ENCODE measurements at regions not wholly inside any gene's neighbourhood (a gene's known extent, or its start where the extent isn't known, plus 50 kb on each side); places are given as distances from the start of the nearest gene placed in this dataset.

DNA sequence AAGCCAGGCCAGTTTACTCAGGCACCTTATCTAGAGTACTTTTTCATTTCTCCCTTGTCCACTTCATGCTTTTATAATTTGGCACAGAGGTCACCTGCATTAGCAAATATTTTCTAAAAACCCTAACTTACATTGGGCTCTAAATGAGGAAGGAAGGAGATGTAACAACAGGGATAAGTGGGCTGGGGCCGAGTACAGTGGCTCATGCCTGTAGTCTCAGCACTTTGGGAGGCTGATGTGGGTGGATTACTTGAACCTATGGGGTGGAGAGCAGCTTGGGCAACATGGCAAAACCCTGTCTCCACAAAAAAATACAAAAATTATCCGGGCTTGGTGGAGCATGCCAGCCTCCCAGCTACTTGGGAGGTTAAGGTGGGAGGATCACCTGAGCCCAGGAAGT is 55.9 kb downstream of the TMEM100 start (continued):
- TF ChIP-seq, protein P1, sequence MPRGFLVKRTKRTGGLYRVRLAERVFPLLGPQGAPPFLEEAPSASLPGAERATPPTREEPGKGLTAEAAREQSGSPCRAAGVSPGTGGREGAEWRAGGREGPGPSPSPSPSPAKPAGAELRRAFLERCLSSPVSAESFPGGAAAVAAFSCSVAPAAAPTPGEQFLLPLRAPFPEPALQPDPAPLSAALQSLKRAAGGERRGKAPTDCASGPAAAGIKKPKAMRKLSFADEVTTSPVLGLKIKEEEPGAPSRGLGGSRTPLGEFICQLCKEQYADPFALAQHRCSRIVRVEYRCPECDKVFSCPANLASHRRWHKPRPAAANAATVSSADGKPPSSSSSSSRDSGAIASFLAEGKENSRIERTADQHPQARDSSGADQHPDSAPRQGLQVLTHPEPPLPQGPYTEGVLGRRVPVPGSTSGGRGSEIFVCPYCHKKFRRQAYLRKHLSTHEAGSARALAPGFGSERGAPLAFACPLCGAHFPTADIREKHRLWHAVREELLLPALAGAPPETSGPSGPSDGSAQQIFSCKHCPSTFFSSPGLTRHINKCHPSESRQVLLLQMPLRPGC (tag by site-specific recombination; IDR thresholded peaks at IDR 0.05): no peak
- TF ChIP-seq, protein P2, sequence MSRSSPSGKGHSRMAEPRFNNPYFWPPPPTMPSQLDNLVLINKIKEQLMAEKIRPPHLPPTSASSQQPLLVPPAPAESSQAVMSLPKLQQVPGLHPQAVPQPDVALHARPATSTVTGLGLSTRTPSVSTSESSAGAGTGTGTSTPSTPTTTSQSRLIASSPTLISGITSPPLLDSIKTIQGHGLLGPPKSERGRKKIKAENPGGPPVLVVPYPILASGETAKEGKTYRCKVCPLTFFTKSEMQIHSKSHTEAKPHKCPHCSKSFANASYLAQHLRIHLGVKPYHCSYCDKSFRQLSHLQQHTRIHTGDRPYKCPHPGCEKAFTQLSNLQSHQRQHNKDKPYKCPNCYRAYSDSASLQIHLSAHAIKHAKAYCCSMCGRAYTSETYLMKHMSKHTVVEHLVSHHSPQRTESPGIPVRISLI (tag by site-specific recombination; IDR thresholded peaks at IDR 0.05): no peak
- TF ChIP-seq ZNF776 (tag by site-specific recombination; IDR thresholded peaks at IDR 0.05; ENCODE audit: borderline replicate concordance) (no peak), ZBTB48 (tag by site-specific recombination; IDR thresholded peaks at IDR 0.05) (no peak), ZNF510 (tag by site-specific recombination; IDR thresholded peaks at IDR 0.05; ENCODE audit: insufficient replicate concordance) (no peak)
- TF ChIP-seq, protein P3, sequence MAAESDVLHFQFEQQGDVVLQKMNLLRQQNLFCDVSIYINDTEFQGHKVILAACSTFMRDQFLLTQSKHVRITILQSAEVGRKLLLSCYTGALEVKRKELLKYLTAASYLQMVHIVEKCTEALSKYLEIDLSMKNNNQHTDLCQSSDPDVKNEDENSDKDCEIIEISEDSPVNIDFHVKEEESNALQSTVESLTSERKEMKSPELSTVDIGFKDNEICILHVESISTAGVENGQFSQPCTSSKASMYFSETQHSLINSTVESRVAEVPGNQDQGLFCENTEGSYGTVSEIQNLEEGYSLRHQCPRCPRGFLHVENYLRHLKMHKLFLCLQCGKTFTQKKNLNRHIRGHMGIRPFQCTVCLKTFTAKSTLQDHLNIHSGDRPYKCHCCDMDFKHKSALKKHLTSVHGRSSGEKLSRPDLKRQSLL (tag by site-specific recombination; IDR thresholded peaks at IDR 0.05): no peak

DNA sequence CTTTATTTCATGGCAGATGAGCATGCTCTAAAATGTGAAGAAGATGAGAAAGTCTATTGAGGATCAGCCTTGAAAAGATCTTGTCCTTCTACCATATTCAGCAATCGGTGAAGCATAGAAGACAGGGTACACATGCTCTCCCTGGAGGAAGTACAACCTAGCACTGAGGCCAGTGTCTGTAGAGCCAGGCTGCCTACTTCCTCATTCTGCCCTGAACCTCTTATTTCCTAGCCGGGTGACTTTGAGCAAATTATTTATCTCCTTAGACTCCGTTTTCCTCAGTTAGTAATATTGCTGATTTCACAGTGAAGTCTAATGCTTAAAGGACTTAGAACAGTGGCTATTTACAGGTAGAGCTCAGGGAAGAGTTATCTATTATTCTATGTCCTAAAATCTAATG is 58.4 kb downstream of the TMEM100 start:
- POLR2A ChIA-PET: no interaction called here
- CTCF ChIA-PET: no interaction called here
- no peak overlapping the region for H3K27ac ChIP-seq (ENCODE audit: extremely low read depth, low read depth, low read length)

DNA sequence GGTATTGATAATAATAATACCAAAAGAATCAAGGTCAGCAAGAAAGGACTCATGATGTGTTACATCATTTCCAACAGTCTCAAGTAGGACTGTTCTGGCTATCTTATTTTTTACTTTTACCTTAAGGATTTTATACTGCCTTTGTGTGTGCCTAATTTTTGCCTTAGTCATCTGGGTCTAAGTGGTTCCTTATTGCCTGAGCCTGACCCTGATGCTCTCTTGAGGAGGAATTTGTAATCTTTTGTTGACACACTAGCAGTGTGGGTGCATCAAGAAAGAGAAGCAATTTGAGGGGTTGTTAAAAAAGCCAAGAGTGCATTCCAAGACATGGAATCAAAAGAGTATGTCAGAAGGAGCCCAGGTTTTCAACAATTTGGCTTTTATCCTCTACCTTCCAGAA is 59.3 kb downstream of the TMEM100 start:
- CTCF ChIA-PET: no interaction called here
- POLR2A ChIA-PET: no interaction called here
- Histone ChIP-seq H3K36me3 (ENCODE audit: control insufficient read depth in 2 of 2, insufficient read depth in 1 of 2, low read length in 2 of 2) (no peaks in the 10 kb centered on the region), H3K4me1 (ENCODE audit: control insufficient read depth, insufficient read depth, low read length) (peaks cover 5% of the 10 kb centered on the region; the same call in 1 of the 2 replicates), H3K4me3 (ENCODE audit: low read depth, low read length) (no peak overlapping the region), H3K27ac (ENCODE audit: extremely low read depth, low read depth, low read length) (no peak overlapping the region), H3K9me3 (ENCODE audit: control insufficient read depth, insufficient read depth, low read depth, low read length) (no peaks in the 10 kb centered on the region)
- TF ChIP-seq ZNF548 (tag by site-specific recombination; IDR thresholded peaks at IDR 0.05): no peak
- TF ChIP-seq OSR2 (tag by site-specific recombination; IDR thresholded peaks at IDR 0.05): no peak
- TF ChIP-seq, protein P4, sequence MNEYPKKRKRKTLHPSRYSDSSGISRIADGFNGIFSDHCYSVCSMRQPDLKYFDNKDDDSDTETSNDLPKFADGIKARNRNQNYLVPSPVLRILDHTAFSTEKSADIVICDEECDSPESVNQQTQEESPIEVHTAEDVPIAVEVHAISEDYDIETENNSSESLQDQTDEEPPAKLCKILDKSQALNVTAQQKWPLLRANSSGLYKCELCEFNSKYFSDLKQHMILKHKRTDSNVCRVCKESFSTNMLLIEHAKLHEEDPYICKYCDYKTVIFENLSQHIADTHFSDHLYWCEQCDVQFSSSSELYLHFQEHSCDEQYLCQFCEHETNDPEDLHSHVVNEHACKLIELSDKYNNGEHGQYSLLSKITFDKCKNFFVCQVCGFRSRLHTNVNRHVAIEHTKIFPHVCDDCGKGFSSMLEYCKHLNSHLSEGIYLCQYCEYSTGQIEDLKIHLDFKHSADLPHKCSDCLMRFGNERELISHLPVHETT (tag by site-specific recombination; IDR thresholded peaks at IDR 0.05): no peak
- TF ChIP-seq, protein P5, sequence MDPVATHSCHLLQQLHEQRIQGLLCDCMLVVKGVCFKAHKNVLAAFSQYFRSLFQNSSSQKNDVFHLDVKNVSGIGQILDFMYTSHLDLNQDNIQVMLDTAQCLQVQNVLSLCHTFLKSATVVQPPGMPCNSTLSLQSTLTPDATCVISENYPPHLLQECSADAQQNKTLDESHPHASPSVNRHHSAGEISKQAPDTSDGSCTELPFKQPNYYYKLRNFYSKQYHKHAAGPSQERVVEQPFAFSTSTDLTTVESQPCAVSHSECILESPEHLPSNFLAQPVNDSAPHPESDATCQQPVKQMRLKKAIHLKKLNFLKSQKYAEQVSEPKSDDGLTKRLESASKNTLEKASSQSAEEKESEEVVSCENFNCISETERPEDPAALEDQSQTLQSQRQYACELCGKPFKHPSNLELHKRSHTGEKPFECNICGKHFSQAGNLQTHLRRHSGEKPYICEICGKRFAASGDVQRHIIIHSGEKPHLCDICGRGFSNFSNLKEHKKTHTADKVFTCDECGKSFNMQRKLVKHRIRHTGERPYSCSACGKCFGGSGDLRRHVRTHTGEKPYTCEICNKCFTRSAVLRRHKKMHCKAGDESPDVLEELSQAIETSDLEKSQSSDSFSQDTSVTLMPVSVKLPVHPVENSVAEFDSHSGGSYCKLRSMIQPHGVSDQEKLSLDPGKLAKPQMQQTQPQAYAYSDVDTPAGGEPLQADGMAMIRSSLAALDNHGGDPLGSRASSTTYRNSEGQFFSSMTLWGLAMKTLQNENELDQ (tag by site-specific recombination; IDR thresholded peaks at IDR 0.05; ENCODE audit: low read depth): no peak
- no peak for TF ChIP-seq EGR2 (tag by site-specific recombination; IDR thresholded peaks at IDR 0.05; ENCODE audit: low read depth)
- TF ChIP-seq, protein P6, sequence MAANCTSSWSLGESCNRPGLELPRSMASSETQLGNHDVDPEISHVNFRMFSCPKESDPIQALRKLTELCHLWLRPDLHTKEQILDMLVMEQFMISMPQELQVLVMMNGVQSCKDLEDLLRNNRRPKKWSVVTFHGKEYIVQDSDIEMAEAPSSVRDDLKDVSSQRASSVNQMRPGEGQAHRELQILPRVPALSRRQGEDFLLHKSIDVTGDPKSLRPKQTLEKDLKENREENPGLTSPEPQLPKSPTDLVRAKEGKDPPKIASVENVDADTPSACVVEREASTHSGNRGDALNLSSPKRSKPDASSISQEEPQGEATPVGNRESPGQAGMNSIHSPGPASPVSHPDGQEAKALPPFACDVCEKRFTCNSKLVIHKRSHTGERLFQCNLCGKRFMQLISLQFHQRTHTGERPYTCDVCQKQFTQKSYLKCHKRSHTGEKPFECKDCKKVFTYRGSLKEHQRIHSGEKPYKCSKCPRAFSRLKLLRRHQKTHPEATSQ (tag by site-specific recombination; IDR thresholded peaks at IDR 0.05): no peak

More for the DNA sequence above, 58.4 kb downstream of the TMEM100 start:
- Histone ChIP-seq H3K36me3 (ENCODE audit: control insufficient read depth in 2 of 2, insufficient read depth in 1 of 2, low read length in 2 of 2) (no peaks in the 10 kb centered on the region), H3K4me1 (ENCODE audit: control insufficient read depth, insufficient read depth, low read length) (peaks cover 5% of the 10 kb centered on the region; the same call in 1 of the 2 replicates), H3K4me3 (ENCODE audit: low read depth, low read length) (no peak overlapping the region), H3K9me3 (ENCODE audit: control insufficient read depth, insufficient read depth, low read depth, low read length) (no peaks in the 10 kb centered on the region)
- TF ChIP-seq, protein P2 (tag by site-specific recombination; IDR thresholded peaks at IDR 0.05): no peak
- TF ChIP-seq ZNF544 (tag by site-specific recombination; IDR thresholded peaks at IDR 0.05) (no peak), YY2 (tag by site-specific recombination; IDR thresholded peaks at IDR 0.05) (no peak), ZNF48 (tag by site-specific recombination; IDR thresholded peaks at IDR 0.05) (no peak), ZNF777 (tag by site-specific recombination; IDR thresholded peaks at IDR 0.05; ENCODE audit: borderline replicate concordance) (no peak), SALL2 (tag by site-specific recombination; IDR thresholded peaks at IDR 0.05; ENCODE audit: borderline replicate concordance) (no peak), ZBTB7A (tag by site-specific recombination; IDR thresholded peaks at IDR 0.05; ENCODE audit: low read depth) (no peak), ZSCAN16 (tag by site-specific recombination; IDR thresholded peaks at IDR 0.05) (no peak), ZEB2 (tag by site-specific recombination; IDR thresholded peaks at IDR 0.05) (no peak), HOXA7 (CRISPR knock-in tag; IDR thresholded peaks at IDR 0.05; ENCODE audit: borderline replicate concordance) (no peak), ZNF354C (tag by site-specific recombination; IDR thresholded peaks at IDR 0.05; ENCODE audit: borderline replicate concordance, low read depth) (no peak), BCL11A (tag by site-specific recombination; IDR thresholded peaks at IDR 0.05; ENCODE audit: low read depth) (no peak), ZNF184 (tag by site-specific recombination; IDR thresholded peaks at IDR 0.05) (no peak)
- TF ChIP-seq, protein P7, sequence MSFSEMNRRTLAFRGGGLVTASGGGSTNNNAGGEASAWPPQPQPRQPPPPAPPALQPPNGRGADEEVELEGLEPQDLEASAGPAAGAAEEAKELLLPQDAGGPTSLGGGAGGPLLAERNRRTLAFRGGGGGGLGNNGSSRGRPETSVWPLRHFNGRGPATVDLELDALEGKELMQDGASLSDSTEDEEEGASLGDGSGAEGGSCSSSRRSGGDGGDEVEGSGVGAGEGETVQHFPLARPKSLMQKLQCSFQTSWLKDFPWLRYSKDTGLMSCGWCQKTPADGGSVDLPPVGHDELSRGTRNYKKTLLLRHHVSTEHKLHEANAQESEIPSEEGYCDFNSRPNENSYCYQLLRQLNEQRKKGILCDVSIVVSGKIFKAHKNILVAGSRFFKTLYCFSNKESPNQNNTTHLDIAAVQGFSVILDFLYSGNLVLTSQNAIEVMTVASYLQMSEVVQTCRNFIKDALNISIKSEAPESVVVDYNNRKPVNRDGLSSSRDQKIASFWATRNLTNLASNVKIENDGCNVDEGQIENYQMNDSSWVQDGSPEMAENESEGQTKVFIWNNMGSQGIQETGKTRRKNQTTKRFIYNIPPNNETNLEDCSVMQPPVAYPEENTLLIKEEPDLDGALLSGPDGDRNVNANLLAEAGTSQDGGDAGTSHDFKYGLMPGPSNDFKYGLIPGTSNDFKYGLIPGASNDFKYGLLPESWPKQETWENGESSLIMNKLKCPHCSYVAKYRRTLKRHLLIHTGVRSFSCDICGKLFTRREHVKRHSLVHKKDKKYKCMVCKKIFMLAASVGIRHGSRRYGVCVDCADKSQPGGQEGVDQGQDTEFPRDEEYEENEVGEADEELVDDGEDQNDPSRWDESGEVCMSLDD (tag by site-specific recombination; IDR thresholded peaks at IDR 0.05): no peak

Data from HEK293 (cell line).